AG09319 (cell line): ENCODE measurements at regions not wholly inside any gene's neighbourhood (a gene's known extent, or its start where the extent isn't known, plus 50 kb on each side); places are given as distances from the start of the nearest gene placed in this dataset.

Experiments
- DNase-seq: peaks from one replicate; pipeline ENCODE4 v3.0.0-alpha.2; 2010; ENCODE audit warnings: low read depth; ENCODE audit errors: extremely low read depth
- CTCF ChIP-seq: IDR thresholded peaks from 2 replicates; pipeline ENCODE4 v1.5.1; 2011; ENCODE audit warnings: low read depth, mild to moderate bottlenecking, inconsistent platforms, low read length, moderate library complexity

- no peak for TF ChIP-seq CTCF
- DNase-seq: no peak
Observed at GRCh38 chr6:169848946-169849345, 97.5 kb downstream of the ERMARD start.

GRCh38 chr6:169847901-169848311 lies 96.5 kb downstream of the ERMARD start:
- no peak for TF ChIP-seq CTCF
- DNase-seq: no peak

GRCh38 chr6:169847141-169847674 lies 95.8 kb downstream of the ERMARD start:
- no peak for DNase-seq
- no peak for TF ChIP-seq CTCF

- DNase-seq: no peak
- no peak for TF ChIP-seq CTCF
Observed at GRCh38 chr6:169846286-169847056, 95.0 kb downstream of the ERMARD start.

GRCh38 chr6:169845426-169846285 lies 94.2 kb downstream of the ERMARD start:
- DNase-seq: no peak
- no peak for TF ChIP-seq CTCF

- DNase-seq: no peak
- no peak for TF ChIP-seq CTCF
Observed at GRCh38 chr6:169844946-169845345, 93.5 kb downstream of the ERMARD start.

GRCh38 chr6:169843991-169844390 lies 92.6 kb downstream of the ERMARD start:
- no peak for DNase-seq
- TF ChIP-seq CTCF: no peak
